ENCODE measurements at regions not wholly inside any gene's neighbourhood (a gene's known extent, or its start where the extent isn't known, plus 50 kb on each side); places are given as distances from the start of the nearest gene placed in this dataset.

DNA sequence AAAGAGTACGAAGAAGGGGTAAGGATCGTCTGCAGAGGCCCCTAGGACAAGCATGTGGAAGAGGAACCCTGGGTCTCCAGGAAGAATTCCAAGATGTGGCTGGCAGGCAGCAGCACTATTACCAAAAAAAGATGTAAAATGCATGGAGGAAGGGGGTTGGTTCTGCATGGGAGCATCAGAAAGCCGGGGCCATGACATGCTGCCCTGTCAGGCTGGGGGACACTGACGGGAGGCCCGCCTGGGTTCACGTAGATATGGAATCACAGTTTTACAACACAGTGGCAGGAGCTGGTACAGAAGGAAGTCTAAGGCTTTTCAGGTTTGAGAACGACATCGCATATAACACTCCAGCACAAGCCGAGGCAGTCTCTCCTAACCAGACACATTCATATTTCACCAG lies 150.0 kb upstream of the GSC start:
- TF ChIP-seq CTCF (IDR thresholded peaks at IDR 0.05) (no peak), POLR2A (IDR thresholded peaks at IDR 0.05) (no peak)
